ENCODE measurements at regions not wholly inside any gene's neighbourhood (a gene's known extent, or its start where the extent isn't known, plus 50 kb on each side); places are given as distances from the start of the nearest gene placed in this dataset.

DNA sequence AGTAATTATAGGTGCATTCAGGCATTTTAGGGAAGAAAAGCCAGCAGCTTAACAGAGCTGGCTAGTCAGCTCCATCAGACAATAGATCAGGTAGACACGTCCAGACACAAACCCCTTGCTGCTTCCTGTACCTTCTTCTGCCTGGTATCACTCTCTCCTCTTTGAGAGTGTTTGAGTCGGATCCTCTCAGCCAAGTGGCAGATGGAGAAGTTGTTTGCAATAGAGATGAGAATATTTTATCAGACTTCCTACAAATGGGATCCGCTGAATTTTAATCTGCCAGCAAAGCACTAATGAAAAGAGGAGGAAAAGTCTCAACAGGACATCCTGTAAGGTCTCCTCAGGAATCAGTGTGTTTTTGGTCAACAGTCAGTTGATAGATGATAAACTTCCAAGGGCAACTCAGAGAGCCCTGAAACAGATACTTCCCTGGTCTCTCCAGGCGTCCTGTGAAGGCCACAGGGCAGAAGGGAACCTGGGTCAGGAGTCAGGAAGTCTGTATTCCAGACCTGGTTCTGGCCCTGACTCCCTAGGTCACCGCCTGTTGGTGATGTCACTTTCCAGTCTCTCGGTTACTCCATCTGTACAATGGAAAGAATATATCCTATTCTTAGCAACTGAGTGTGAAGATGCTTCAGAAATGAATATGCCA is 62.1 kb upstream of the PROX1 start:
- H3K9me3 ChIP-seq (ENCODE audit: control insufficient read depth, low read length): no peaks in the 10 kb centered on the region
- TF ChIP-seq, protein P1, sequence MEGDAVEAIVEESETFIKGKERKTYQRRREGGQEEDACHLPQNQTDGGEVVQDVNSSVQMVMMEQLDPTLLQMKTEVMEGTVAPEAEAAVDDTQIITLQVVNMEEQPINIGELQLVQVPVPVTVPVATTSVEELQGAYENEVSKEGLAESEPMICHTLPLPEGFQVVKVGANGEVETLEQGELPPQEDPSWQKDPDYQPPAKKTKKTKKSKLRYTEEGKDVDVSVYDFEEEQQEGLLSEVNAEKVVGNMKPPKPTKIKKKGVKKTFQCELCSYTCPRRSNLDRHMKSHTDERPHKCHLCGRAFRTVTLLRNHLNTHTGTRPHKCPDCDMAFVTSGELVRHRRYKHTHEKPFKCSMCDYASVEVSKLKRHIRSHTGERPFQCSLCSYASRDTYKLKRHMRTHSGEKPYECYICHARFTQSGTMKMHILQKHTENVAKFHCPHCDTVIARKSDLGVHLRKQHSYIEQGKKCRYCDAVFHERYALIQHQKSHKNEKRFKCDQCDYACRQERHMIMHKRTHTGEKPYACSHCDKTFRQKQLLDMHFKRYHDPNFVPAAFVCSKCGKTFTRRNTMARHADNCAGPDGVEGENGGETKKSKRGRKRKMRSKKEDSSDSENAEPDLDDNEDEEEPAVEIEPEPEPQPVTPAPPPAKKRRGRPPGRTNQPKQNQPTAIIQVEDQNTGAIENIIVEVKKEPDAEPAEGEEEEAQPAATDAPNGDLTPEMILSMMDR (IDR thresholded peaks at IDR 0.05): no peak
- no peak overlapping the region for H3K27ac ChIP-seq
- no peaks in the 10 kb centered on the region for H3K36me3 ChIP-seq (ENCODE audit: control insufficient read depth, insufficient read depth, low read length)
- H3K79me2 ChIP-seq: no peaks in the 10 kb centered on the region
- H3K4me2 ChIP-seq (ENCODE audit: low read length): no peak overlapping the region
- H3K4me1 ChIP-seq: no peaks in the 10 kb centered on the region
- no peak overlapping the region for H3K4me3 ChIP-seq (ENCODE audit: low read depth, low read length)
- H3K27me3 ChIP-seq (ENCODE audit: control insufficient read depth, insufficient read depth, low read length): no peaks in the 10 kb centered on the region
- no peak overlapping the region for H2AFZ ChIP-seq
- H3K9ac ChIP-seq: no peak overlapping the region

DNA sequence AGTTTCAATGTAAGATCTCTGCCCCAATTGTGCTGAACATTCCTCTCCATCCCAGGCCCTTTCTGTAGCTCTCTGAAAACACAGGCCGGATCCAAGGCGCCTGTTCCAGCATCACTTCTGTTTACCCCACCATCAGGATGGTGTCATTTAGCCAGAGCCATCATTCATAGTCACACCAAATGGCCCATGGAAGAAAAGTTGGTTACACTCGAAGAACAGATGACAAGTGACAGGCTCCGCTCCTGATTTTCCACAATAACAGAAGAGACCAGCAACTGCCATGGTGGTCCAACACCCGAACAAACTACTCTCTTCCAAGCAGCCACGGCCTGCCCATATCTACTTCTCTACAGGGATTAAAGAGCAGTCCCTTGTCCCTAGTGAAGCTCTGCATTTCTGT is 59.9 kb upstream of the PROX1 start:
- Histone ChIP-seq H3K27ac (no peak overlapping the region), H3K4me1 (no peaks in the 10 kb centered on the region), H3K27me3 (ENCODE audit: control insufficient read depth, insufficient read depth, low read length) (no peaks in the 10 kb centered on the region), H3K4me2 (ENCODE audit: low read length) (no peak overlapping the region), H3K4me3 (ENCODE audit: low read depth, low read length) (no peak overlapping the region), H2AFZ (no peak overlapping the region), H3K9me3 (ENCODE audit: control insufficient read depth, low read length) (no peaks in the 10 kb centered on the region), H3K36me3 (ENCODE audit: control insufficient read depth, insufficient read depth, low read length) (no peaks in the 10 kb centered on the region), H3K79me2 (no peaks in the 10 kb centered on the region), H3K9ac (no peak overlapping the region)
- TF ChIP-seq, protein P1 (IDR thresholded peaks at IDR 0.05): no peak

GRCh38 chr1:213929398-213929797 is 58.4 kb upstream of the PROX1 start:
- H3K9ac ChIP-seq: no peak overlapping the region

GRCh38 chr1:213931836-213932235 is 55.9 kb upstream of the PROX1 start:
- Histone ChIP-seq H3K36me3 (ENCODE audit: control insufficient read depth, insufficient read depth, low read length) (no peaks in the 10 kb centered on the region), H3K4me1 (no peaks in the 10 kb centered on the region), H3K27ac (no peak overlapping the region), H3K27me3 (ENCODE audit: control insufficient read depth, insufficient read depth, low read length) (no peaks in the 10 kb centered on the region), H3K4me2 (ENCODE audit: low read length) (no peak overlapping the region), H3K9ac (no peak overlapping the region), H2AFZ (no peak overlapping the region), H3K9me3 (ENCODE audit: control insufficient read depth, low read length) (no peaks in the 10 kb centered on the region), H3K4me3 (ENCODE audit: low read depth, low read length) (no peak overlapping the region), H3K79me2 (no peaks in the 10 kb centered on the region)
- TF ChIP-seq, protein P1 (IDR thresholded peaks at IDR 0.05): no peak

More at GRCh38 chr1:213929398-213929797, 58.4 kb upstream of the PROX1 start:
- Histone ChIP-seq H3K4me1 (no peaks in the 10 kb centered on the region), H2AFZ (no peak overlapping the region), H3K27me3 (ENCODE audit: control insufficient read depth, insufficient read depth, low read length) (no peaks in the 10 kb centered on the region), H3K9me3 (ENCODE audit: control insufficient read depth, low read length) (no peaks in the 10 kb centered on the region), H3K27ac (no peak overlapping the region), H3K36me3 (ENCODE audit: control insufficient read depth, insufficient read depth, low read length) (no peaks in the 10 kb centered on the region), H3K79me2 (no peaks in the 10 kb centered on the region), H3K4me3 (ENCODE audit: low read depth, low read length) (no peak overlapping the region), H3K4me2 (ENCODE audit: low read length) (no peak overlapping the region)
- TF ChIP-seq, protein P1 (IDR thresholded peaks at IDR 0.05): no peak

DNA sequence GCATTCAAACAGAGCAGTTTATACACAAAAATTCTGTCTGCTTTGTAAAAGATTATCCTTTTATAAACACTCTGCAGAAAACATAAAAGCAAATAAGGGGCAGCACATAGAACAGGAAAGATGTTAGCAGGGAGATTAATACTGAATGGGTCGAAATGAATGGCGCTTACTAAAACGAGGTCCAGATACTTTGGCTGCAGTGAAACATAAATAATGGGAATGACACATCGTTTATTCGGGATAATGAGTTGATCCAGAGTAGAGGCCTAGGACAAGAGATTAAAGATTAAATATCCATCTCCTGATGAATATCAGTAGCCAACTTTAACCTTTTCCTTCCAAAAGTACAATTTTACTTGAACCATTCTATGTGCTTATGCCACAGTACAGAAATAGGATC is 54.4 kb upstream of the PROX1 start:
- TF ChIP-seq, protein P1 (IDR thresholded peaks at IDR 0.05): no peak
- Histone ChIP-seq H3K9ac (no peak overlapping the region), H3K4me1 (no peaks in the 10 kb centered on the region), H3K36me3 (ENCODE audit: control insufficient read depth, insufficient read depth, low read length) (no peaks in the 10 kb centered on the region), H3K4me2 (ENCODE audit: low read length) (no peak overlapping the region), H3K27me3 (ENCODE audit: control insufficient read depth, insufficient read depth, low read length) (no peaks in the 10 kb centered on the region), H2AFZ (no peak overlapping the region), H3K4me3 (ENCODE audit: low read depth, low read length) (no peak overlapping the region), H3K9me3 (ENCODE audit: control insufficient read depth, low read length) (no peaks in the 10 kb centered on the region), H3K27ac (no peak overlapping the region), H3K79me2 (no peaks in the 10 kb centered on the region)
